ENCODE measurements at regions not wholly inside any gene's neighbourhood (a gene's known extent, or its start where the extent isn't known, plus 50 kb on each side); places are given as distances from the start of the nearest gene placed in this dataset.

DNA sequence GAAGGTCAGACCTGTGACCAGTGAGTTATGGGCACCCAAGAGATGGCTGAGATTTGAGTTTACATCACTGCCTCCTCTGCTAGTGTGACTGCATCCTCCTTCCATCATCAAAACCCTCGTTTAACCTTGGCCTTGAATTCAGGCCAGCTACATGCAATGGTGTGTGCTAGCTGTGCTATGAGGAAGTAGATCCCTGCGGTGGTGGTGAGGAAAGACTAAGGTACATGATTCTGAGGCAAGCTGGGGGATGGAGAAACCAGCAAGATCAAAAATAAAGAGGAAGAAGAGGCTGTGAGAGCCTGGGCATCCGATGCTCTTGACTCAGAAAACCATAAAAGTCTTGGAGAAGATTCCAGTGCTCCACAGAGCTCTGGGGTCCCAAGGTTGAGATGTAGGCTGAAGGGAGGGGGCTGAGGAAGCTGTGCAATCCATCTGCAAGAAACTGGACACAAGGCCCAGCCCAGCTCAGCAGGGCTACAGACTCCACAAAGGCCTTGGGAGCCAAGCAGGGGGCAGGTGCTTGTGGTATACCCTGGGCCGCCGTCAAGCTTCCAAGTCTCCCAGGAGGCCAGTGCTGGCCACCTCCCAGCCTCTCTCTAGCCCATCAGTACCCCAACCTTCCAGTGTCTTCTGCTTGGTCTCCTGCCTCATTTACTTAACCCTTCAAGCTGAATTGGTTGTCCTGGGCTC lies 774.8 kb downstream of the VRK1 start:
- Histone ChIP-seq H3K9me3 (ENCODE audit: severe bottlenecking) (no peaks in the 10 kb centered on the region), H3K36me3 (no peaks in the 10 kb centered on the region), H3K27me3 (ENCODE audit: insufficient read depth, low read depth, severe bottlenecking) (peaks cover 56% of the 10 kb centered on the region), H3K27ac (no peak overlapping the region), H3K4me3 (ENCODE audit: low read depth, low read length) (no peak overlapping the region)
- TF ChIP-seq, protein P1, sequence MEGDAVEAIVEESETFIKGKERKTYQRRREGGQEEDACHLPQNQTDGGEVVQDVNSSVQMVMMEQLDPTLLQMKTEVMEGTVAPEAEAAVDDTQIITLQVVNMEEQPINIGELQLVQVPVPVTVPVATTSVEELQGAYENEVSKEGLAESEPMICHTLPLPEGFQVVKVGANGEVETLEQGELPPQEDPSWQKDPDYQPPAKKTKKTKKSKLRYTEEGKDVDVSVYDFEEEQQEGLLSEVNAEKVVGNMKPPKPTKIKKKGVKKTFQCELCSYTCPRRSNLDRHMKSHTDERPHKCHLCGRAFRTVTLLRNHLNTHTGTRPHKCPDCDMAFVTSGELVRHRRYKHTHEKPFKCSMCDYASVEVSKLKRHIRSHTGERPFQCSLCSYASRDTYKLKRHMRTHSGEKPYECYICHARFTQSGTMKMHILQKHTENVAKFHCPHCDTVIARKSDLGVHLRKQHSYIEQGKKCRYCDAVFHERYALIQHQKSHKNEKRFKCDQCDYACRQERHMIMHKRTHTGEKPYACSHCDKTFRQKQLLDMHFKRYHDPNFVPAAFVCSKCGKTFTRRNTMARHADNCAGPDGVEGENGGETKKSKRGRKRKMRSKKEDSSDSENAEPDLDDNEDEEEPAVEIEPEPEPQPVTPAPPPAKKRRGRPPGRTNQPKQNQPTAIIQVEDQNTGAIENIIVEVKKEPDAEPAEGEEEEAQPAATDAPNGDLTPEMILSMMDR (IDR thresholded peaks at IDR 0.05; ENCODE audit: low read depth, low read length) = no peak
- DNase-seq = no peak

DNA sequence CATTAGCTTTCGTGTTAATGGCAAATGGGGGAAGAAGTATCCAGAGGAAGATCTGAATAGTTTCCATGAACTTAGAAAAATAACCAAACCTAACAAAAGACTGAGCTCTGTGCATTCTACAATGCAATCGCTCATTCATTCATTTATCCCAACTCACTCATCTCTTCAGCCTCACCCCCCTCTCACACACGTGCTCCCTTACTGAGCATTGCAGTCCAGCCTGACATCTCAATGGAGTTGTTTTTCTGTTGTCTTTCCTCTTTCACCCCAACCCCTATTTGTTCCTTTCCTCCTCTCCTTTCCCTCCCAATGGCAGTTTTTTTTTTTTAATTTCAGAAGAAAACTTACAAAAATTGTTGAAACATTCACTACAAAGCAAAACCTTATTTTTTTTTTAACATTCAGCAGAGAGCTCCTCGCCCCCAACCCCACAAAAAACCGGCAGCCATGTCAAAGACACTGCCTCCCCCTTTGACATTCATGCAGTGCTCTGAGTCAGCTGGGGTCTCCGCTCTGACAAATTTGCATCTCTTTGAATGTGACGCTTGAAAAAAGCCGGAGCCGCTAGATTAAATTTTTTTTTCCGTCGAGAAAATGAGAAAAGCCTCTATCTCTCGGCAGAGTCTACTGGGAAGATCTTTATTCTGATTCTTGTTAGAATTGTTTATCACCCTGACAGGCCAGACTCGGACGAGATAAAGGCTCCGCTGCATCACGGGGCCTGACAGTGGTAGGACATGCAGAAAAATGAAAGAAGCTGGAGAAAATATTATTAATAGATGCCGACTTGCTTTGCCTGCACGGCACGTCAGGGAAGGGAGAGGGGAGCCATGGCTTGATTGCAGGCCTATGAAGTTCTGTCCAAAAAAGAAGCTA lies 775.6 kb downstream of the VRK1 start:
- Histone ChIP-seq H3K4me3 (ENCODE audit: low read depth, low read length) (no peak overlapping the region), H3K9me3 (ENCODE audit: severe bottlenecking) (no peaks in the 10 kb centered on the region), H3K27ac (no peak overlapping the region), H3K36me3 (no peaks in the 10 kb centered on the region), H3K27me3 (ENCODE audit: insufficient read depth, low read depth, severe bottlenecking) (peaks cover 53% of the 10 kb centered on the region)
- TF ChIP-seq, protein P1 (IDR thresholded peaks at IDR 0.05; ENCODE audit: low read depth, low read length) = no peak
- no peak for DNase-seq

GRCh38 chr14:97575677-97576076 lies 778.5 kb downstream of the VRK1 start:
- H3K4me3 ChIP-seq (ENCODE audit: low read depth, low read length) = no peak overlapping the region
- no peak for DNase-seq
- no peaks in the 10 kb centered on the region for H3K9me3 ChIP-seq (ENCODE audit: severe bottlenecking)
- H3K27me3 ChIP-seq (ENCODE audit: insufficient read depth, low read depth, severe bottlenecking) = peaks cover 51% of the 10 kb centered on the region
- TF ChIP-seq, protein P1 (IDR thresholded peaks at IDR 0.05; ENCODE audit: low read depth, low read length) = no peak
- H3K36me3 ChIP-seq = no peaks in the 10 kb centered on the region
- no peak overlapping the region for H3K27ac ChIP-seq

DNA sequence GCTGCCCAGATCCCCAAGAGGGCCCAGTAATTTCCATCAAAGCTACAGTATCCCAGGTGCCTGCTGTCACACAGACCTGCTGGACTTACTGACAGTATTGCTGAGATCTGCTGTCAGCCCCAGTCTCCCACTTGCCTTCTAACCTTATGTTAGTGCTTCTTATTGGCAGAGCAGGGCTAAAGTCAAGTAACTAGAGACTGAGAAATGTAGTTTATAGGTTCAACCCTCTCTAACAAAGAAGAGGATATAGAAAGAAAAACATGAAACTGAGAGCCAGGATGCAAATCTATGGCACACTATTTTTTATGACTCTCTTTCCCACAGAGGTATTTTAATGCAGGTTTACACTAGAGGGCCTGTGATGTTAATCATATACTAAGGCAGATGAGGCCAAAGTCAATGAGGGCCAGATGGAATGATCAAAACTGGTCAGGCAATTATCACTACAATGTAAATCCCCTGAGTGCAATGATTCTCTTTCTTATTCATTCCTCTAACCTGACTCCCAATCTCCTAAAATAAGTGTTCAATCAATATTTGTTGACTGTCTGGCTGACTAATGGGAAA lies 781.9 kb downstream of the VRK1 start:
- peaks cover 56% of the 10 kb centered on the region for H3K27me3 ChIP-seq (ENCODE audit: insufficient read depth, low read depth, severe bottlenecking)
- DNase-seq = no peak
- TF ChIP-seq, protein P1 (IDR thresholded peaks at IDR 0.05; ENCODE audit: low read depth, low read length) = no peak
- H3K9me3 ChIP-seq (ENCODE audit: severe bottlenecking) = no peaks in the 10 kb centered on the region
- no peak overlapping the region for H3K27ac ChIP-seq
- H3K36me3 ChIP-seq = no peaks in the 10 kb centered on the region
- no peak overlapping the region for H3K4me3 ChIP-seq (ENCODE audit: low read depth, low read length)

- TF ChIP-seq, protein P1 (IDR thresholded peaks at IDR 0.05; ENCODE audit: low read depth, low read length) = no peak
- Histone ChIP-seq H3K4me3 (ENCODE audit: low read depth, low read length) (no peak overlapping the region), H3K27me3 (ENCODE audit: insufficient read depth, low read depth, severe bottlenecking) (peaks cover 51% of the 10 kb centered on the region), H3K9me3 (ENCODE audit: severe bottlenecking) (no peaks in the 10 kb centered on the region), H3K27ac (no peak overlapping the region), H3K36me3 (no peaks in the 10 kb centered on the region)
- DNase-seq = no peak
Measured at GRCh38 chr14:97581016-97581415, 783.8 kb downstream of the VRK1 start.
